Ovary (tissue), 7 donors: ENCODE measurements at regions not wholly inside any gene's neighbourhood (a gene's known extent, or its start where the extent isn't known, plus 50 kb on each side); places are given as distances from the start of the nearest gene placed in this dataset.

ENCODE experiments used
- DNase-seq, 5 donors: peaks; one replicate each; pipeline ENCODE4 v3.0.0-alpha.2; 2019 to 2020
- H3K27ac ChIP-seq, 2 donors: fragments of 200-600 bp; one replicate each; pipeline versions ENCODE4 v1.5.1 to v1.8.0; 2019 to 2022
- H3K27me3 ChIP-seq: fragments of 200-600 bp; one replicate; pipeline ENCODE4 v1.8.0; 2022
- H3K36me3 ChIP-seq: fragments of 200-600 bp; sonication (generic); one replicate; pipeline ENCODE4 v1.5.1; 2019
- H3K4me1 ChIP-seq: one replicate; pipeline ENCODE4 v1.8.1; 2013; ENCODE audit warnings: mild to moderate bottlenecking, moderate library complexity; ENCODE audit not compliant: insufficient read depth
- H3K4me3 ChIP-seq: fragments of 200-600 bp; sonication (generic); one replicate; pipeline ENCODE4 v1.5.1; 2017
- H3K9me3 ChIP-seq, 2 donors: fragments of 200-600 bp in 1 of 2; sonication (generic) in 1 of 2; one replicate each; pipeline versions ENCODE4 v1.5.1 to v1.8.1; 2013 to 2019; ENCODE audit warnings: mild to moderate bottlenecking in 1 of 2, moderate library complexity in 1 of 2
- CTCF ChIP-seq, 3 donors: fragments of 450-650 bp in 2 of 3; fragments of 200-600 bp in 1 of 3; IDR thresholded peaks; one replicate each; pipeline versions ENCODE4 v1.5.1 to v1.8.0; 2016 to 2022; ENCODE audit warnings: antibody characterized with exemption in 3 of 3, mild to moderate bottlenecking in 1 of 3
- EP300 ChIP-seq: sonication (generic); formaldehyde crosslinking; IDR thresholded peaks from one replicate; pipeline ENCODE4 v1.6.1; 2017; ENCODE audit warnings: antibody characterized with exemption
- POLR2A ChIP-seq: fragments of 450-650 bp; IDR thresholded peaks from one replicate; pipeline ENCODE4 v1.6.1; 2017; ENCODE audit warnings: antibody characterized with exemption, mild to moderate bottlenecking, moderate library complexity
- WGBS, 3 donors: extraction: QIAGEN DNeasy Blood & Tissue Kit in 1 of 3; methylation state at CpG; one replicate each; pipeline versions ENCODE4 v1.1.5 to v1.1.7; 2013 to 2017; 5-methylcytosine and 5-hydroxymethylcytosine counted together
- intact Hi-C, 4 donors: fragments of 100-400 bp; cut with DNase I; formaldehyde crosslinking; loops; one replicate each; pipeline versions ENCODE4 v1.11.0 to v1.15.1; 2022 to 2023
- donor health status: DM: no; HTN: no; CAD: no; lungs with moderate emphysema.
- donor health status: DM: no; HTN: no; CAD: no.
- donor health status: Bipolar disorder and iron deficiency.
- donor health status: DM: no; HTN: no; CAD: no.
- donor health status: DM: yes; HTN: yes; CAD: no.

- intact Hi-C loops: no loop called here
- 89 to 94% (median 90%) methylated on average over 6 of the region's 6 CpGs for WGBS, 3 donors
- TF ChIP-seq POLR2A: no peak
- TF ChIP-seq EP300: no peak
- no peak for TF ChIP-seq CTCF (IDR thresholded peaks at IDR 0.05)
Measured at GRCh38 chr6:92126983-92127382, 1292.4 kb downstream of the EPHA7 start.

GRCh38 chr6:92126088-92126487, 1293.3 kb downstream of the EPHA7 start:
- Histone ChIP-seq H3K27me3 (no peaks in the 10 kb centered on the region), H3K36me3 (no peaks in the 10 kb centered on the region), H3K9me3 (no peaks in the 10 kb centered on the region), H3K4me1 (no peaks in the 10 kb centered on the region), H3K4me3 (no peak overlapping the region), H3K27ac (no peak overlapping the region)
- DNase-seq: no peak
- intact Hi-C loops: no loop called here
- TF ChIP-seq POLR2A (no peak), EP300 (no peak), CTCF (IDR thresholded peaks at IDR 0.05) (no peak)
- WGBS, 3 donors: 71 to 84% (median 75%) methylated on average over 4 of the region's 4 CpGs

More at GRCh38 chr6:92126983-92127382, 1292.4 kb downstream of the EPHA7 start:
- no peak overlapping the region for H3K4me3 ChIP-seq
- no peaks in the 10 kb centered on the region for H3K27me3 ChIP-seq
- H3K9me3 ChIP-seq: no peaks in the 10 kb centered on the region
- H3K27ac ChIP-seq: no peak overlapping the region
- no peaks in the 10 kb centered on the region for H3K36me3 ChIP-seq
- H3K4me1 ChIP-seq: no peaks in the 10 kb centered on the region
- no peak for DNase-seq

- H3K9me3 ChIP-seq: no peaks in the 10 kb centered on the region
- TF ChIP-seq CTCF (IDR thresholded peaks at IDR 0.05) (no peak), POLR2A (no peak), EP300 (no peak)
- no peaks in the 10 kb centered on the region for H3K4me1 ChIP-seq
- DNase-seq: no peak
- H3K36me3 ChIP-seq: no peaks in the 10 kb centered on the region
- no peak overlapping the region for H3K4me3 ChIP-seq
- no peak overlapping the region for H3K27ac ChIP-seq
- 73 to 81% (median 75%) methylated on average over 4 of the region's 4 CpGs for WGBS, 3 donors
- intact Hi-C loops: no loop called here
- H3K27me3 ChIP-seq: no peaks in the 10 kb centered on the region
Measured at GRCh38 chr6:92125681-92126080, 1293.7 kb downstream of the EPHA7 start.

GRCh38 chr6:92124200-92124651, 1295.1 kb downstream of the EPHA7 start:
- intact Hi-C loops: no loop called here
- no peak for DNase-seq
- no peak for TF ChIP-seq CTCF (IDR thresholded peaks at IDR 0.05)
- no peak for TF ChIP-seq POLR2A
- no peak for TF ChIP-seq EP300
- no peaks in the 10 kb centered on the region for H3K36me3 ChIP-seq
- no peak overlapping the region for H3K27ac ChIP-seq
- no peaks in the 10 kb centered on the region for H3K27me3 ChIP-seq
- H3K9me3 ChIP-seq: no peaks in the 10 kb centered on the region
- WGBS, 3 donors: 57 to 59% (median 58%) methylated on average over 7 of the region's 7 CpGs
- H3K4me3 ChIP-seq: no peak overlapping the region
- no peaks in the 10 kb centered on the region for H3K4me1 ChIP-seq
